ENCODE measurements at regions not wholly inside any gene's neighbourhood (a gene's known extent, or its start where the extent isn't known, plus 50 kb on each side); places are given as distances from the start of the nearest gene placed in this dataset.

GRCh38 chr13:90222758-90223157, 1124.7 kb upstream of the MIR17HG start:
- Histone ChIP-seq H2BK5ac (ENCODE audit: low read depth, low read length, poor library complexity, severe bottlenecking) (no peak overlapping the region), H2BK20ac (ENCODE audit: low read depth, low read length) (no peak overlapping the region), H3K9ac (ENCODE audit: low read depth, low read length) (no peak overlapping the region), H3K4me1 (ENCODE audit: control insufficient read depth, insufficient read depth, low read length) (no peaks in the 10 kb centered on the region), H3K56ac (ENCODE audit: extremely low read depth, insufficient read depth, low read length) (no peak overlapping the region), H3K9me1 (ENCODE audit: insufficient read depth, low read length) (no peaks in the 10 kb centered on the region), H2AK5ac (ENCODE audit: low read depth, low read length) (no peak overlapping the region), H3K4me3 (ENCODE audit: insufficient read depth, low read depth, low read length) (no peak overlapping the region), H3K36me3 (ENCODE audit: control insufficient read depth, insufficient read depth, low read length) (no peaks in the 10 kb centered on the region), H2BK120ac (ENCODE audit: low read depth, low read length) (no peak overlapping the region), H3K4me2 (ENCODE audit: low read depth, low read length) (no peak overlapping the region), H4K8ac (ENCODE audit: low read depth in 2 of 2, low read length in 2 of 2) (no peak overlapping the region), H3K4ac (ENCODE audit: low read depth, low read length) (no peak overlapping the region), H3K27me3 (ENCODE audit: control insufficient read depth, insufficient read depth, low read length) (no peaks in the 10 kb centered on the region), H3K18ac (ENCODE audit: low read depth, low read length) (no peak overlapping the region), H3K14ac (replicated peaks; ENCODE audit: low read depth, low read length) (no peak overlapping the region), H3K9me3 (ENCODE audit: control insufficient read depth, insufficient read depth, low read length) (no peaks in the 10 kb centered on the region), H4K5ac (ENCODE audit: low read depth, low read length) (no peak overlapping the region), H3K27ac (ENCODE audit: insufficient read depth, low read length) (no peak overlapping the region), H3K79me1 (ENCODE audit: low read depth in 1 of 2, low read length in 2 of 2) (no peaks in the 10 kb centered on the region), H3K23ac (ENCODE audit: low read depth, low read length) (no peak overlapping the region), H2AFZ (replicated peaks; ENCODE audit: low read length, poor library complexity) (no peak overlapping the region), H4K91ac (ENCODE audit: insufficient read depth, low read depth, low read length) (no peak overlapping the region), H4K20me1 (ENCODE audit: insufficient read depth, low read length) (no peaks in the 10 kb centered on the region), H2AK9ac (replicated peaks; ENCODE audit: low read depth, low read length, poor library complexity) (no peak overlapping the region), H2BK15ac (ENCODE audit: low read depth, low read length) (no peak overlapping the region)
- dilution Hi-C loops (cut with HindIII; ENCODE audit: low sequenced_read_pairs, unreplicated experiment) (no loop called here), in situ Hi-C loops (cut with MboI; ENCODE audit: low sequenced_read_pairs) (no loop called here), intact Hi-C loops (cut with micrococcal nuclease) (no loop called here)
- ATAC-seq (ENCODE audit: low read depth), result no peak
- no CpG with 5 or more reads among the region's 3 CpGs for WGBS, 2 experiments (ENCODE audit: extremely low coverage in 2 of 2, insufficient read length in 1 of 2)
- BruUV-seq (replicated peaks), result no TSS peak
- ChIA-PET POLR2A (ENCODE audit: unreplicated experiment) (no interaction called here), CTCF (interaction anchor here (1.2 kb wide), 1 partner anchor 12 kb away, joined by 3 read pairs; no protein-coding TSS in a partner anchor)
- no peak for DNase-seq
- no peak for TF ChIP-seq CTCF (conservative IDR thresholded peaks at IDR 0.05; ENCODE audit: low read depth, low read length)
- no peak for TF ChIP-seq MXI1 (IDR thresholded peaks at IDR 0.05; ENCODE audit: borderline replicate concordance, low read depth, low read length)
- TF ChIP-seq RFX5 (IDR thresholded peaks at IDR 0.05; ENCODE audit: low read depth, low read length), result no peak
- TF ChIP-seq BHLHE40 (IDR thresholded peaks at IDR 0.05; ENCODE audit: low read depth, low read length), result no peak
- no peak for TF ChIP-seq POLR2A (IDR thresholded peaks at IDR 0.05; ENCODE audit: low read depth, low read length)
- no peak for TF ChIP-seq MAZ (IDR thresholded peaks at IDR 0.05; ENCODE audit: borderline replicate concordance, low read depth, low read length)
- no peak for TF ChIP-seq NFE2L2 (IDR thresholded peaks at IDR 0.05; ENCODE audit: low read depth, low read length)
- TF ChIP-seq FOS (IDR thresholded peaks at IDR 0.05; ENCODE audit: low read depth, low read length), result no peak
- no peak for TF ChIP-seq SMC3 (IDR thresholded peaks at IDR 0.05; ENCODE audit: low read depth, low read length)
- no peak for TF ChIP-seq MAFK (IDR thresholded peaks at IDR 0.05; ENCODE audit: low read depth, low read length)
- no peak for TF ChIP-seq USF2 (IDR thresholded peaks at IDR 0.05; ENCODE audit: low read depth, low read length)
- no peak for TF ChIP-seq RAD21 (IDR thresholded peaks at IDR 0.05; ENCODE audit: low read length)
- TF ChIP-seq CEBPB (IDR thresholded peaks at IDR 0.05; ENCODE audit: low read depth, low read length), result no peak
- TF ChIP-seq, protein P1, sequence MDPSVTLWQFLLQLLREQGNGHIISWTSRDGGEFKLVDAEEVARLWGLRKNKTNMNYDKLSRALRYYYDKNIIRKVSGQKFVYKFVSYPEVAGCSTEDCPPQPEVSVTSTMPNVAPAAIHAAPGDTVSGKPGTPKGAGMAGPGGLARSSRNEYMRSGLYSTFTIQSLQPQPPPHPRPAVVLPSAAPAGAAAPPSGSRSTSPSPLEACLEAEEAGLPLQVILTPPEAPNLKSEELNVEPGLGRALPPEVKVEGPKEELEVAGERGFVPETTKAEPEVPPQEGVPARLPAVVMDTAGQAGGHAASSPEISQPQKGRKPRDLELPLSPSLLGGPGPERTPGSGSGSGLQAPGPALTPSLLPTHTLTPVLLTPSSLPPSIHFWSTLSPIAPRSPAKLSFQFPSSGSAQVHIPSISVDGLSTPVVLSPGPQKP (IDR thresholded peaks at IDR 0.05; ENCODE audit: borderline replicate concordance, low read depth, low read length), result no peak
- TF ChIP-seq RCOR1 (IDR thresholded peaks at IDR 0.05; ENCODE audit: insufficient replicate concordance, low read length), result no peak

Measured in IMR-90 (cell line).